ENCODE measurements at regions not wholly inside any gene's neighbourhood (a gene's known extent, or its start where the extent isn't known, plus 50 kb on each side); places are given as distances from the start of the nearest gene placed in this dataset.

DNA sequence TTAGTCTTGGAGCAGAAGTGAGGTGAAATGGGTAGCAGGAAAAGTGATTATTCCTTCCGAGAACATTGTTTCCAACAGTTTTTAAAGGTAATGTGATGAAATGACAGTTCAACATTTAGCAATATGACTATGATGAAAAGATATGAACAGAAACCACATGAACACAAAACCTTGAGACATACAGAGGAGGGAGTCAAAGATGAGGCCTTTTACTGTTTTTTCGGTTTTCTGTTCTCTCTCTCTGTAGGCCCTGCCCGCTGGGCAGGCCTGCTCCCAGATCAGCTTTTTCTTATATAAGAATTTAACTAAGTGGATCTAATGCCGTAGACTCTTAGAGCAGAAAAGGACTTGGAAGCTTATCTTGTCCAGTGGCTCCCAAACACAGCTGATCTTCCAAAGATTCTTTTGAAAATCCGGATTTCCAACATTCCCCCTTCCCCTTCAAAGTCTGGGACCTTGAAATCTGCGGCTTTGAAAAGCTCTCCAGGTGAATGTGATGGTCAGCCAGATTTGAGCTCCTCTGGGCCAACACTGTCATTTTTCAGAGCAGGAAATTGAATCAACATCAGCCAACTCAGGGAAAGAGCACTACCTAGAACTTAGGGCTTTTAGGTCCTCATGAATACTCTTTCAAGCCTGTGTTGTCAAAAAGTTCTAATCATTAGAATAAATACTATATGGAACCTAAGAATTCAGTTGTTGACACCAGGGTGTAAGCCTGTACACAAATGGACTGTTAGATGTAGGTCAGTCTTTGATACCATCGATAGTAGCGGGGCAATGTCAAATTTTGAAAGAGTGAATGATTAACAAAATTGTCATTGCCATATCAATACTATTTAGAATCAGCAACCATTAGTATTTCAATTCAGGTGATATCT is 372.7 kb downstream of the SHQ1 start:
- Histone ChIP-seq H3K36me3 (no peaks in the 10 kb centered on the region), H3K4me1 (no peaks in the 10 kb centered on the region), H3K4me3 (no peak overlapping the region), H3K9me3 (no peaks in the 10 kb centered on the region), H3K27ac (no peak overlapping the region), H3K27me3 (no peaks in the 10 kb centered on the region)
- TF ChIP-seq EP300 (IDR thresholded peaks at IDR 0.05), result no peak
- no peak for TF ChIP-seq POLR2A (IDR thresholded peaks at IDR 0.05)
- TF ChIP-seq POLR2AphosphoS5 (IDR thresholded peaks at IDR 0.05), result no peak
- TF ChIP-seq CTCF (IDR thresholded peaks at IDR 0.05), result no peak
- ATAC-seq, result no peak
- WGBS, 2 donors (ENCODE audit: low coverage in 1 of 2), result 93 to 96% methylated on average over 7 to 8 of the region's 8 CpGs

DNA sequence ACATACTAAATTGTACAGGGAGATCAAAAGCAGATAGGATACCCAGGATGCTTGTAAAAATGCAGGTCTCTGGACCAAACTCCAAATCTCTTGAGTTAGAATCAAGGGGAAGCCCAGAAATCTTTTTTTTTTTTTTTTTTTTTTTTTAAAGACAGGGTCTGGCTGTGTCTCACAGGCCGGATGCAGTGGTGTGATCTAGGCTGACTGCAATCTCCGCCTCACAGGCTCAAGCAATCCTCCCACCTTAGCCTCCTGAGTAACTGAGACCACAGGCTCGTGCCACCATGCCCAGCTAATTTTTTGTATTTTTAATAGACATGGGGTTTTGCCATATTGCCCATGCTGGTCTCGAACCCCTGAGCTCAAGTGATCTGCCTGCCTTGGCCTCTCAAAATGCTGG is 373.5 kb downstream of the SHQ1 start:
- WGBS, 2 donors (ENCODE audit: low coverage in 1 of 2), result 96 to 100% methylated on average over 2 to 3 of the region's 4 CpGs

GRCh38 chr3:72473156-72473555 is 375.1 kb downstream of the SHQ1 start:
- WGBS, 2 donors (ENCODE audit: low coverage in 1 of 2), result 77% methylated on average over 5 of the region's 5 CpGs
- Histone ChIP-seq H3K27ac (no peak overlapping the region), H3K27me3 (no peaks in the 10 kb centered on the region), H3K4me1 (no peaks in the 10 kb centered on the region), H3K4me3 (no peak overlapping the region), H3K36me3 (no peaks in the 10 kb centered on the region), H3K9me3 (no peaks in the 10 kb centered on the region)
- TF ChIP-seq EP300 (IDR thresholded peaks at IDR 0.05) (no peak), CTCF (IDR thresholded peaks at IDR 0.05) (no peak), POLR2AphosphoS5 (IDR thresholded peaks at IDR 0.05) (no peak), POLR2A (IDR thresholded peaks at IDR 0.05) (no peak)
- no peak for ATAC-seq

More for the DNA sequence above, 373.5 kb downstream of the SHQ1 start:
- H3K36me3 ChIP-seq, result no peaks in the 10 kb centered on the region
- H3K4me1 ChIP-seq, result no peaks in the 10 kb centered on the region
- H3K27me3 ChIP-seq, result no peaks in the 10 kb centered on the region
- H3K27ac ChIP-seq, result no peak overlapping the region
- H3K4me3 ChIP-seq, result no peak overlapping the region
- ATAC-seq, result no peak
- no peak for TF ChIP-seq POLR2A (IDR thresholded peaks at IDR 0.05)
- no peak for TF ChIP-seq CTCF (IDR thresholded peaks at IDR 0.05)
- TF ChIP-seq EP300 (IDR thresholded peaks at IDR 0.05), result no peak
- H3K9me3 ChIP-seq, result no peaks in the 10 kb centered on the region

DNA sequence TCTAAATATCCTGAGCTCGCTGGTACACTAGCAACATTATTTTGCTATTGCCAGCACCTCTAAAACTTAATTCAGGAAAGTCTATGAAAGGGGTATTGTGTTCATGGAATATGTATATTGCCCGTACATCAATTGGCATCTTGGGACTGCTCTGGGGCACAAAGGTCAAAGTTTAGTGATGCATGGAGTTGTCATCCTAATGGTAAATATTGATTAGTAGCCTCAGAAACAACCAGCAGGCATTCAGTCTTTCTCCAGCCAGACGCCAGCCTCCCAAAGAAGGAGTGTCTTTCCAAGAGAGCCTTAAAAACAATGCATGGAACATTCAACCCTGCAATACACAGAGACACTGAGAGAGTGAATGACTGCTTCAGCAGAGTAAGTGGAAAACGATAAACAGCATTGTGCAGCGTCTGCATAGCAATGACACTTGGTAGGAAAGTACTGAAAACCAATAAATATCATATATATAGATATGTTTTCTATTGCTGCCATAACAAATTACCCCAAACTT is 377.3 kb downstream of the SHQ1 start:
- WGBS, 2 donors (ENCODE audit: low coverage in 1 of 2), result 84 to 87% methylated on average over 5 of the region's 5 CpGs
- no peak overlapping the region for H3K4me3 ChIP-seq
- no peaks in the 10 kb centered on the region for H3K9me3 ChIP-seq
- no peaks in the 10 kb centered on the region for H3K4me1 ChIP-seq
- no peaks in the 10 kb centered on the region for H3K36me3 ChIP-seq
- ATAC-seq, result no peak
- TF ChIP-seq POLR2A (IDR thresholded peaks at IDR 0.05) (no peak), CTCF (IDR thresholded peaks at IDR 0.05) (no peak), EP300 (IDR thresholded peaks at IDR 0.05) (no peak), POLR2AphosphoS5 (IDR thresholded peaks at IDR 0.05) (no peak)
- no peak overlapping the region for H3K27ac ChIP-seq
- no peaks in the 10 kb centered on the region for H3K27me3 ChIP-seq

- H3K4me1 ChIP-seq, result peaks cover 0 to 10% (median 0%) of the 10 kb centered on the region in 3 donors
- no peak for TF ChIP-seq EP300 (IDR thresholded peaks at IDR 0.05)
- no peak for TF ChIP-seq CTCF (IDR thresholded peaks at IDR 0.05)
- no peak for TF ChIP-seq POLR2AphosphoS5 (IDR thresholded peaks at IDR 0.05)
- TF ChIP-seq POLR2A (IDR thresholded peaks at IDR 0.05), result no peak
- 43 to 100% methylated on average over 1 to 2 of the region's 2 CpGs for WGBS, 2 donors (ENCODE audit: low coverage in 1 of 2)
- no peak for ATAC-seq
- H3K36me3 ChIP-seq, result no peaks in the 10 kb centered on the region
- no peak overlapping the region for H3K27ac ChIP-seq
- no peaks in the 10 kb centered on the region for H3K27me3 ChIP-seq
- no peak overlapping the region for H3K4me3 ChIP-seq
- no peaks in the 10 kb centered on the region for H3K9me3 ChIP-seq
These were observed 382.4 kb downstream of the SHQ1 start for GRCh38 chr3:72465853-72466252.

All from gastroesophageal sphincter (tissue), 4 donors.